AG09309 (cell line): ENCODE measurements at regions not wholly inside any gene's neighbourhood (a gene's known extent, or its start where the extent isn't known, plus 50 kb on each side); places are given as distances from the start of the nearest gene placed in this dataset.

ENCODE experiments used
- DNase-seq: peaks from one replicate; pipeline ENCODE4 v3.0.0-alpha.2; 2010; ENCODE audit warnings: low read depth
- H3K4me3 ChIP-seq: 2 replicates; pipeline ENCODE4 v1.5.1; 2011; ENCODE audit warnings: mild to moderate bottlenecking, low read depth, low read length, moderate library complexity; ENCODE audit not compliant: control insufficient read depth
- TF ChIP-seq, protein P1 (sequence below): IDR thresholded peaks from 2 replicates; pipeline ENCODE4 v1.5.1; 2011; ENCODE audit warnings: mild to moderate bottlenecking, low read depth, low read length, inconsistent platforms; ENCODE audit not compliant: insufficient read depth, control insufficient read depth; ENCODE audit errors: missing control alignments

- TF ChIP-seq, protein P1, sequence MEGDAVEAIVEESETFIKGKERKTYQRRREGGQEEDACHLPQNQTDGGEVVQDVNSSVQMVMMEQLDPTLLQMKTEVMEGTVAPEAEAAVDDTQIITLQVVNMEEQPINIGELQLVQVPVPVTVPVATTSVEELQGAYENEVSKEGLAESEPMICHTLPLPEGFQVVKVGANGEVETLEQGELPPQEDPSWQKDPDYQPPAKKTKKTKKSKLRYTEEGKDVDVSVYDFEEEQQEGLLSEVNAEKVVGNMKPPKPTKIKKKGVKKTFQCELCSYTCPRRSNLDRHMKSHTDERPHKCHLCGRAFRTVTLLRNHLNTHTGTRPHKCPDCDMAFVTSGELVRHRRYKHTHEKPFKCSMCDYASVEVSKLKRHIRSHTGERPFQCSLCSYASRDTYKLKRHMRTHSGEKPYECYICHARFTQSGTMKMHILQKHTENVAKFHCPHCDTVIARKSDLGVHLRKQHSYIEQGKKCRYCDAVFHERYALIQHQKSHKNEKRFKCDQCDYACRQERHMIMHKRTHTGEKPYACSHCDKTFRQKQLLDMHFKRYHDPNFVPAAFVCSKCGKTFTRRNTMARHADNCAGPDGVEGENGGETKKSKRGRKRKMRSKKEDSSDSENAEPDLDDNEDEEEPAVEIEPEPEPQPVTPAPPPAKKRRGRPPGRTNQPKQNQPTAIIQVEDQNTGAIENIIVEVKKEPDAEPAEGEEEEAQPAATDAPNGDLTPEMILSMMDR: no peak
- DNase-seq: no peak
- H3K4me3 ChIP-seq: no peak overlapping the region
Measured at GRCh38 chr2:234128606-234129005, 78.1 kb downstream of the SPP2 start.
